IMR-90 (cell line): ENCODE measurements at regions not wholly inside any gene's neighbourhood (a gene's known extent, or its start where the extent isn't known, plus 50 kb on each side); places are given as distances from the start of the nearest gene placed in this dataset.

Experiments used
- CTCF ChIP-seq: conservative IDR thresholded peaks from 2 replicates; pipeline ENCODE4 v1.5.1; 2012; ENCODE audit warnings: mild to moderate bottlenecking, low read depth, low read length, improper control_type of control experiment
- POLR2A ChIP-seq: IDR thresholded peaks from 2 replicates; pipeline ENCODE4 v1.6.1; 2012; ENCODE audit warnings: mild to moderate bottlenecking, low read depth, low read length

GRCh38 chr4:3364634-3365314 lies 72.0 kb downstream of the RGS12 start:
- TF ChIP-seq CTCF (no peak), POLR2A (no peak)
